ENCODE measurements at regions not wholly inside any gene's neighbourhood (a gene's known extent, or its start where the extent isn't known, plus 50 kb on each side); places are given as distances from the start of the nearest gene placed in this dataset.

DNA sequence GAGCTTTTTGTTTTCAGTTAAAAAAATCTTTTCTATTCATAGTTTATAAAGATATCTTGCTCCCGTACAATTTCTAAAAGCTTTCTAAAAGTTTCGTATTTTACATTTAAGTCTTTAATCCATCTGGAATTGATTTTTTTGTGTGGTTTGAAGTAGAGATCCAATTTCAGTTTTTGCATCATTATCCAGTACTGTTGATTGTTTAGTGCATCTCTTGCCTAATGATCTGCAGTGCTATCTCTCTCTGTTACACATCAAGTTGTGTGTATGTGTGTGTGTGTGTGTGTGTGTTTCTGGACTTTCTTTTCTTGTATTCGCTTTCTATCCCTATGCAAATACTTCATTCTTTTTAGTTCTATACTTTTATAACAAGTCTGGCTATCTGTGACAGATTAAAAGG, 605.8 kb upstream of the DPPA4 start:
- no peaks in the 10 kb centered on the region for H3K27me3 ChIP-seq (ENCODE audit: control insufficient read depth, insufficient read depth, low read length, poor library complexity, severe bottlenecking)
- H3K27ac ChIP-seq (ENCODE audit: low read depth, low read length), result no peak overlapping the region
- H3K4me3 Mint-ChIP-seq, result no peak overlapping the region
- H3K36me3 Mint-ChIP-seq (ENCODE audit: low read depth), result no peaks in the 10 kb centered on the region
- H3K4me3 ChIP-seq (ENCODE audit: low read length), result no peak overlapping the region
- TF ChIP-seq, protein P1, sequence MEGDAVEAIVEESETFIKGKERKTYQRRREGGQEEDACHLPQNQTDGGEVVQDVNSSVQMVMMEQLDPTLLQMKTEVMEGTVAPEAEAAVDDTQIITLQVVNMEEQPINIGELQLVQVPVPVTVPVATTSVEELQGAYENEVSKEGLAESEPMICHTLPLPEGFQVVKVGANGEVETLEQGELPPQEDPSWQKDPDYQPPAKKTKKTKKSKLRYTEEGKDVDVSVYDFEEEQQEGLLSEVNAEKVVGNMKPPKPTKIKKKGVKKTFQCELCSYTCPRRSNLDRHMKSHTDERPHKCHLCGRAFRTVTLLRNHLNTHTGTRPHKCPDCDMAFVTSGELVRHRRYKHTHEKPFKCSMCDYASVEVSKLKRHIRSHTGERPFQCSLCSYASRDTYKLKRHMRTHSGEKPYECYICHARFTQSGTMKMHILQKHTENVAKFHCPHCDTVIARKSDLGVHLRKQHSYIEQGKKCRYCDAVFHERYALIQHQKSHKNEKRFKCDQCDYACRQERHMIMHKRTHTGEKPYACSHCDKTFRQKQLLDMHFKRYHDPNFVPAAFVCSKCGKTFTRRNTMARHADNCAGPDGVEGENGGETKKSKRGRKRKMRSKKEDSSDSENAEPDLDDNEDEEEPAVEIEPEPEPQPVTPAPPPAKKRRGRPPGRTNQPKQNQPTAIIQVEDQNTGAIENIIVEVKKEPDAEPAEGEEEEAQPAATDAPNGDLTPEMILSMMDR (conservative IDR thresholded peaks at IDR 0.05), result no peak
- H3K4me1 Mint-ChIP-seq, result no peaks in the 10 kb centered on the region
- H3K27ac Mint-ChIP-seq, result no peak overlapping the region
- no peaks in the 10 kb centered on the region for H3K36me3 ChIP-seq (ENCODE audit: control insufficient read depth, insufficient read depth, low read length)
- H3K9me3 Mint-ChIP-seq, result no peaks in the 10 kb centered on the region
- H3K9me3 ChIP-seq (ENCODE audit: control insufficient read depth, low read length), result no peaks in the 10 kb centered on the region
- no peaks in the 10 kb centered on the region for H3K27me3 Mint-ChIP-seq (ENCODE audit: insufficient read depth)
- WGBS, 2 experiments (ENCODE audit: insufficient coverage in 1 of 2, insufficient read length in 1 of 2), result 93% methylated on average over 2 of the region's 3 CpGs; no CpG with 5 or more reads in 1 of the 2 experiments
- H3K9ac ChIP-seq (ENCODE audit: extremely low read depth, low read length, poor library complexity, severe bottlenecking), result no peak overlapping the region
- H3K4me1 ChIP-seq (ENCODE audit: control insufficient read depth, insufficient read depth, low read length), result no peaks in the 10 kb centered on the region
- no peak for DNase-seq

DNA sequence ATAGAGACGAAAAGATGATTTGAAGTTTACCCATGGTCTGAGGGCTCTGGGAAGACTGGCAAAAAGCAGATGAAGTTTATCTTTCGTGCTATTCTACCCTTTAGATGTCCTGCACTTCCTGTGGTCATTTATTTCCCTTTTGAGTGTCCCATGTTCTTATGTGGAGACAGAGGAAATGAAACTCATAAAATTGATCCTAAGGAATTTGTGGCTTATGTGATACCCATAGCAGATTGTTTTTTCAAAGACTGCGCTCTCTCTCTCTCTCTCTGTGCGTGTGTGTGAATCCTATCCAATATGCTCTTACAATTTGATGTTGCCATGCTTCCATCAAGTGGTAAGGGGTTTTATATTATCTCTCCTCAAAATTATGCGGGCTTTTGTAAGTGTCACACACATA, 607.5 kb upstream of the DPPA4 start:
- 95 to 100% methylated on average over 1 to 5 of the region's 5 CpGs for WGBS, 2 experiments (ENCODE audit: insufficient coverage in 1 of 2, insufficient read length in 1 of 2)
- no peak for DNase-seq
- H3K27me3 Mint-ChIP-seq (ENCODE audit: insufficient read depth), result no peaks in the 10 kb centered on the region

DNA sequence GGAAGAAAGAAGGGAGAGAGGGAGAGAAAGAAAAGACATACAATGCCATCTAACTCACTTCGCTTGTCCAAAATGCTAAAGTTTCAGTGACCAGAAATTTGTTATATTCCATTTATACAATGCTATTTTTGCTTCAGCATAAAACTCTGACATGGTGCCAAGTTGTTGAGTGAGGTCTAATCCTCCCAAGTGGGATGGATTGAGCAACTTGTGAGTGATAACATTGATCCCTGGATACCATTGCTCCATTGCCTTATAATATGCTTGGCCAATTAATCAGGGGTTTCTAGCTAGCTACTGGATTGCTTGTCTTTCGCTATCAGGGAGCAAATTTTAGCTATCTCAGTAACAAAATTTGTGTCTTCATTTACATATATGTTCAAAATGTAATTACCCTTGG, 615.6 kb upstream of the DPPA4 start:
- no peaks in the 10 kb centered on the region for H3K27me3 Mint-ChIP-seq (ENCODE audit: insufficient read depth)
- H3K36me3 Mint-ChIP-seq (ENCODE audit: low read depth), result no peaks in the 10 kb centered on the region
- H3K4me1 ChIP-seq (ENCODE audit: control insufficient read depth, insufficient read depth, low read length), result no peaks in the 10 kb centered on the region
- 80 to 94% methylated on average over 1 to 2 of the region's 2 CpGs for WGBS, 2 experiments (ENCODE audit: insufficient coverage in 1 of 2, insufficient read length in 1 of 2)
- H3K27ac ChIP-seq (ENCODE audit: low read depth, low read length), result no peak overlapping the region
- H3K27me3 ChIP-seq (ENCODE audit: control insufficient read depth, insufficient read depth, low read length, poor library complexity, severe bottlenecking), result no peaks in the 10 kb centered on the region
- no peaks in the 10 kb centered on the region for H3K36me3 ChIP-seq (ENCODE audit: control insufficient read depth, insufficient read depth, low read length)
- no peak overlapping the region for H3K4me3 Mint-ChIP-seq
- H3K4me1 Mint-ChIP-seq, result no peaks in the 10 kb centered on the region
- H3K4me3 ChIP-seq (ENCODE audit: low read length), result no peak overlapping the region
- H3K9me3 ChIP-seq (ENCODE audit: control insufficient read depth, low read length), result no peaks in the 10 kb centered on the region
- no peak overlapping the region for H3K9ac ChIP-seq (ENCODE audit: extremely low read depth, low read length, poor library complexity, severe bottlenecking)
- no peaks in the 10 kb centered on the region for H3K9me3 Mint-ChIP-seq
- TF ChIP-seq, protein P1 (conservative IDR thresholded peaks at IDR 0.05), result no peak
- DNase-seq, result no peak
- no peak overlapping the region for H3K27ac Mint-ChIP-seq

More for the DNA sequence above, 607.5 kb upstream of the DPPA4 start:
- Mint-ChIP-seq H3K4me3 (no peak overlapping the region), H3K4me1 (no peaks in the 10 kb centered on the region), H3K9me3 (no peaks in the 10 kb centered on the region), H3K36me3 (ENCODE audit: low read depth) (no peaks in the 10 kb centered on the region), H3K27ac (no peak overlapping the region)
- TF ChIP-seq, protein P1 (conservative IDR thresholded peaks at IDR 0.05), result no peak
- H3K4me3 ChIP-seq (ENCODE audit: low read length), result no peak overlapping the region
- no peaks in the 10 kb centered on the region for H3K4me1 ChIP-seq (ENCODE audit: control insufficient read depth, insufficient read depth, low read length)
- H3K27me3 ChIP-seq (ENCODE audit: control insufficient read depth, insufficient read depth, low read length, poor library complexity, severe bottlenecking), result no peaks in the 10 kb centered on the region
- no peaks in the 10 kb centered on the region for H3K9me3 ChIP-seq (ENCODE audit: control insufficient read depth, low read length)
- H3K27ac ChIP-seq (ENCODE audit: low read depth, low read length), result no peak overlapping the region
- H3K36me3 ChIP-seq (ENCODE audit: control insufficient read depth, insufficient read depth, low read length), result no peaks in the 10 kb centered on the region
- no peak overlapping the region for H3K9ac ChIP-seq (ENCODE audit: extremely low read depth, low read length, poor library complexity, severe bottlenecking)

Data from endodermal cell (in vitro differentiated cells).